Suprapubic skin (tissue), 4 donors: ENCODE measurements at regions not wholly inside any gene's neighbourhood (a gene's known extent, or its start where the extent isn't known, plus 50 kb on each side); places are given as distances from the start of the nearest gene placed in this dataset.

Source experiments
- DNase-seq, 2 donors: peaks; one replicate each; pipeline ENCODE4 v3.0.0-alpha.2; 2019; ENCODE audit warnings: low spot score in 2 of 2
- H3K27ac ChIP-seq: fragments of 200-600 bp; sonication (generic); one replicate; pipeline ENCODE4 v1.5.1; 2019
- H3K27me3 ChIP-seq: fragments of 200-600 bp; sonication (generic); one replicate; pipeline ENCODE4 v1.5.1; 2019
- H3K36me3 ChIP-seq: fragments of 200-600 bp; sonication (generic); one replicate; pipeline ENCODE4 v1.5.1; 2019
- H3K4me1 ChIP-seq: fragments of 200-600 bp; sonication (generic); one replicate; pipeline ENCODE4 v1.5.1; 2019
- H3K4me3 ChIP-seq: fragments of 200-600 bp; sonication (generic); one replicate; pipeline ENCODE4 v1.5.1; 2019; ENCODE audit warnings: mild to moderate bottlenecking
- H3K9me3 ChIP-seq: fragments of 200-600 bp; sonication (generic); one replicate; pipeline ENCODE4 v1.5.1; 2019
- EP300 ChIP-seq: sonication (generic); formaldehyde crosslinking; IDR thresholded peaks from one replicate; pipeline ENCODE4 v1.6.1; 2017; ENCODE audit warnings: antibody characterized with exemption
- POLR2A ChIP-seq, 2 donors: fragments of 450-650 bp; IDR thresholded peaks; one replicate each; pipeline ENCODE4 v1.6.1; 2017; ENCODE audit warnings: antibody characterized with exemption in 2 of 2, mild to moderate bottlenecking in 2 of 2, moderate library complexity in 2 of 2
- POLR2AphosphoS5 ChIP-seq, 3 donors: sonication (generic); formaldehyde crosslinking; IDR thresholded peaks; one replicate each; pipeline ENCODE4 v1.6.1; 2017; ENCODE audit warnings: antibody characterized with exemption in 3 of 3
- whole genome bisulfite sequencing: methylation state at CpG from one replicate; pipeline ENCODE4 v1.1.5; 2018; 5-methylcytosine and 5-hydroxymethylcytosine counted together
- TF ChIP-seq, protein P1 (sequence below), 2 donors: fragments of 200-600 bp in 1 of 2; fragments of 450-650 bp in 1 of 2; sonication (generic) in 1 of 2; IDR thresholded peaks; one replicate each; pipeline ENCODE4 v1.5.1; 2016 to 2019; ENCODE audit warnings: antibody characterized with exemption in 2 of 2, mild to moderate bottlenecking in 1 of 2, moderate library complexity in 1 of 2

DNA sequence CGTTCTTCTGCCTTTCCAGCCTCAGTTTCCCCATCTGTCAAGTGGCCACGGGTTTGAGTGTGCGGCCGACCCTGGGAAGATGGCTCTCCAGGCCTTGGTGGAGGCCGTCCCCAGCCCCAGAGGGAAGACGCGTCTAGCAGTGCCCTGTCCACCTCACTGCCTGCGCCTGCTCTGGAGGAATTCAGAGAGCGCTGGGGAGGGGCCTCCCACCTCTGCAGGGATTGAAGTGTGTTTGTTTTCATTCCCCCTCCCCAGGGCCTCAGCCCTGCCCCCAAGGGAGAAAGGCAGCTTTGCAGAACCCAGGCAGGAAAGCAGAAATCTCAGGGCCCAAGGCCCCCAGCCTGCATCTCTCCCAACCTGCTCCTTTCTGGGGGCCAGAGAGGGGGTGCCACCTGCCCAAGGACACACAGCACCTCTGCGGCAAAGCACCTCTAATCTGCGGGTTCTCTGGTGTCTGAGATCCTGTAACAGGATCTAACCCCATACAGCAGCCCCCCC lies 91.0 kb downstream of the MICALL2 start:
- peaks cover 6% of the 10 kb centered on the region for H3K9me3 ChIP-seq
- WGBS = 50% methylated on average over 2 of the region's 11 CpGs
- no peaks in the 10 kb centered on the region for H3K36me3 ChIP-seq
- no peak overlapping the region for H3K4me3 ChIP-seq
- no peak for DNase-seq
- H3K4me1 ChIP-seq = peaks cover 10% of the 10 kb centered on the region
- H3K27me3 ChIP-seq = peaks cover 92% of the 10 kb centered on the region
- no peak overlapping the region for H3K27ac ChIP-seq
- TF ChIP-seq POLR2AphosphoS5 (IDR thresholded peaks at IDR 0.05) (no peak), POLR2A (IDR thresholded peaks at IDR 0.05) (no peak), EP300 (no peak)
- TF ChIP-seq, protein P1, sequence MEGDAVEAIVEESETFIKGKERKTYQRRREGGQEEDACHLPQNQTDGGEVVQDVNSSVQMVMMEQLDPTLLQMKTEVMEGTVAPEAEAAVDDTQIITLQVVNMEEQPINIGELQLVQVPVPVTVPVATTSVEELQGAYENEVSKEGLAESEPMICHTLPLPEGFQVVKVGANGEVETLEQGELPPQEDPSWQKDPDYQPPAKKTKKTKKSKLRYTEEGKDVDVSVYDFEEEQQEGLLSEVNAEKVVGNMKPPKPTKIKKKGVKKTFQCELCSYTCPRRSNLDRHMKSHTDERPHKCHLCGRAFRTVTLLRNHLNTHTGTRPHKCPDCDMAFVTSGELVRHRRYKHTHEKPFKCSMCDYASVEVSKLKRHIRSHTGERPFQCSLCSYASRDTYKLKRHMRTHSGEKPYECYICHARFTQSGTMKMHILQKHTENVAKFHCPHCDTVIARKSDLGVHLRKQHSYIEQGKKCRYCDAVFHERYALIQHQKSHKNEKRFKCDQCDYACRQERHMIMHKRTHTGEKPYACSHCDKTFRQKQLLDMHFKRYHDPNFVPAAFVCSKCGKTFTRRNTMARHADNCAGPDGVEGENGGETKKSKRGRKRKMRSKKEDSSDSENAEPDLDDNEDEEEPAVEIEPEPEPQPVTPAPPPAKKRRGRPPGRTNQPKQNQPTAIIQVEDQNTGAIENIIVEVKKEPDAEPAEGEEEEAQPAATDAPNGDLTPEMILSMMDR (IDR thresholded peaks at IDR 0.05) = no peak

DNA sequence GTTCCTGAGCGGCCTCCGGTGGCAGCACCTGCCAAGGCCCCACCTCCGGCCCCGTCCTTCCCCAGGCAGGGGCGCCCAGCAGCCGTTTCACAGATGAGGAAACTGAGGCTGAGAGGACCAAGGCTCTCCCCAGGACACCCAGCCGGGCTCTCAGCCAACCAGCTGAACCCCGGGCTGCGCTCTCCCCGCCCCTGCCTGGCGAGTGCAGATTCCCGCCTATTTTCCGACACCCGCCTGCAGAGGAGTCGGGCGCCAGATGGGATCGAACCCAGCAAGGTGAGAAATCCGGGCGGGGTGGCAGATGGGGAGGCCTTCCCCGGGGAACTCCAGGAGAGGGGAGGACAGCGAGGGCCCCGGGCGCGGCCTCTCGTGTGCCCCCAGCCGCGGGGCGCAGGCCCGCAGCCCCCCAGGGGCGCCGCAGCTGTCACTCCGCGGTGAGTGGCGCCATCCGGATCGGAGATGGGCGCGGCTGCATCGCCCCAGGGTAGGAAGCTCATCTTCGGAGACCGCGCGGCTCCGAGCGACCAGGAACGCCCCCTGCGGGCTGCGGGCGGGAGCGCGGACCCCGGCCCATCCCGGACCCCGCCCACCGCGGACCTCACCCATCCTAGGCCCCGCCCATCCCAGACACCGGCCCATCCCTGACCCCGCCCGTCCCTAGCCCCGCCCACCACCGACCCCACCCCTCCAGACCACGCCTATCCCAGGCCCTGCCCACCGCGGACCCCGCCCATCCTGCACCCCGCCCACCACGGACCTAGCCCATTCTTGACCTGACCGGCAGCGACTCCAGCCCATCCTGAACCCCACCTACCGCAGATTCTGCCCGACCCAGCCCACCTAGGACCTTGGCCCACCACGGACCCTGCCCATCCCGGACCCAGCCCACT lies 90.3 kb downstream of the MICALL2 start:
- peaks cover 10% of the 10 kb centered on the region for H3K4me1 ChIP-seq
- H3K9me3 ChIP-seq = peaks cover 6% of the 10 kb centered on the region
- DNase-seq = no peak
- WGBS = 15% methylated on average over 5 of the region's 74 CpGs
- no peak overlapping the region for H3K4me3 ChIP-seq
- H3K36me3 ChIP-seq = no peaks in the 10 kb centered on the region
- no peak overlapping the region for H3K27ac ChIP-seq
- H3K27me3 ChIP-seq = peaks cover 96% of the 10 kb centered on the region
- TF ChIP-seq, protein P1 (IDR thresholded peaks at IDR 0.05) = peak in 1 of 2 donors; percentile 11
- TF ChIP-seq EP300 = no peak

DNA sequence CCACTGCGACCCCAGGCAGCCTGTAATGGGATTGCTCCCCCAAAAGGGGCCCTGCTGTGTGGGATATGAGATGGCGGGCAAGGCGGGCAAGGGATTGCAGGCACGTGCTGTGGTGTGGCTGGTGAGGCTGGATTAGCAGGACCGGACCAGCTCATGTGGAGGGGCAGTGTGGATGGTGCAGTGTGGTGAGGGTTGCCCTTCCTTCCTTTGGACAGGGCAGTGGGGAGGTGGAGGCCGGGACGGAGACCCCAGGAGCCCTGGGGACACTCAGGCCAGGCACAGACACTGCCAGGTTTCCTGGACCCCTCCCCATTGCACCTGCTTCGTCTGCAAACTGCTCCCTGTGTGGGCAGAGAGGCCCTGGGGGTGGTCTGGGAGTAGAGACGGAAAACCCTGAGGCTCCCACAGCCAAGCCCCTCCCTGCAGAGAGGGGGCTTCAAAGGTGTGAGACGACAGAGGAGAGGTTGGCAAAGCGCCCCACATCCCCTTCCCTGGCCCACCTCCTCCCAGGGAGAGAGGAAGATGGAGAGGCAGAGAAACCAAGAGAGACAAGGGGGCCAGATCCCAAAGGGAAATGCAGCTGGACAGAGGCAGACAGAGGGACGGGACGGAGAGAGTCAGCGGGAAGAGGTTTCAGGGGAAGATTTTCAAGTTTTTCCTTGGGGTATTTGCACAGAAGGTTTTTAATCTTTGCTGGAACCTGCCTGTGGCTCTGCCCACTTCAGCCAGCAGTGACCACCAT lies 89.2 kb downstream of the MICALL2 start:
- TF ChIP-seq EP300 = no peak
- TF ChIP-seq, protein P1 (IDR thresholded peaks at IDR 0.05) = no peak
- TF ChIP-seq POLR2A (IDR thresholded peaks at IDR 0.05) = no peak
- no peak for TF ChIP-seq POLR2AphosphoS5 (IDR thresholded peaks at IDR 0.05)
- DNase-seq = no peak
- WGBS = 23% methylated on average over 9 of the region's 14 CpGs
- H3K4me3 ChIP-seq = no peak overlapping the region
- peaks cover 6% of the 10 kb centered on the region for H3K9me3 ChIP-seq
- H3K4me1 ChIP-seq = peaks cover 10% of the 10 kb centered on the region
- H3K27me3 ChIP-seq = peaks cover 85% of the 10 kb centered on the region
- no peaks in the 10 kb centered on the region for H3K36me3 ChIP-seq
- H3K27ac ChIP-seq = no peak overlapping the region

DNA sequence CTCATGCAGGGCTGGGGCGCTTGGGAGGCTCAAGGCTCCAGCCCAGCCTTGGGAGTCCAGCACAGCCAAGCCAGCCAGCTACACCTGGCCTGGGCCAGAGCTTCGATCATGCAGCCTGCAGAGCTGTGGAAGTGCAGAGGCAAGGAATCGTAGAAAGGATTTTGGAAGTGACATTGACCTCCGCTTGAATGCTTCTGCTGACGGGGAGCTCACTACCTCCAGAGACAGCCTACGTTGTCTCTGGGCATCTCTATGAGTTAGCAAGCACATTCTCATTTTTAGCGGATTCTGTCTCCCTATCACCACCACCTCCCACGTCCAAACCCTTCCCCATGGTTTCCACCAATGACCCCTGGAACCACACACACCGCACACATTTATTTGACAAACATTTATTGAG lies 88.5 kb downstream of the MICALL2 start:
- H3K4me1 ChIP-seq = peaks cover 10% of the 10 kb centered on the region
- no peaks in the 10 kb centered on the region for H3K36me3 ChIP-seq
- H3K27ac ChIP-seq = no peak overlapping the region
- H3K4me3 ChIP-seq = no peak overlapping the region
- 83% methylated on average over 7 of the region's 9 CpGs for WGBS
- TF ChIP-seq EP300 = no peak
- TF ChIP-seq, protein P1 (IDR thresholded peaks at IDR 0.05) = no peak
- TF ChIP-seq POLR2AphosphoS5 (IDR thresholded peaks at IDR 0.05) = no peak
- TF ChIP-seq POLR2A (IDR thresholded peaks at IDR 0.05) = no peak
- peaks cover 5% of the 10 kb centered on the region for H3K9me3 ChIP-seq
- H3K27me3 ChIP-seq = peaks cover 85% of the 10 kb centered on the region
- no peak for DNase-seq

DNA sequence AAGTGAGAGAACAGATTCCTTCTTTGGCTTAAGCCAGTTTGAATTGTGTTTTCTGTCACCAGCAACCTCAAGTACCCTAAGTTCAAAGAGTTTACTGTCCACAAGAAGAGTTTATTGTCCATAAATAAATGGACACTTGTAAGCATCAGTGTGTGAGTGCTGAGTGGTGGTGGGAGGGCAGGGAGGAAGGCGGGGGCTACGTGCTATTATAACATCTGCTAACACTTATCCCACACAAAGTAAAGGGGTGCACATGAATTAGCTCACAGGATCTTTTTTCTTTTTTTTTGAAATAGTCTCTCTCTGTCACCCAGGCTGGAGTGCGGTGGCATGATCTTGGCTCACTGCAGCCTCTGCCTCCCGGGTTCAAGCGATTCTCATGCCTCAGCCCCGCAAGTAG lies 87.2 kb downstream of the MICALL2 start:
- Histone ChIP-seq H3K27me3 (peaks cover 84% of the 10 kb centered on the region), H3K27ac (no peak overlapping the region), H3K4me1 (peaks cover 10% of the 10 kb centered on the region), H3K4me3 (no peak overlapping the region), H3K36me3 (no peaks in the 10 kb centered on the region), H3K9me3 (no peaks in the 10 kb centered on the region)
- TF ChIP-seq, protein P1 (IDR thresholded peaks at IDR 0.05) = no peak
- TF ChIP-seq POLR2AphosphoS5 (IDR thresholded peaks at IDR 0.05) (no peak), POLR2A (IDR thresholded peaks at IDR 0.05) (no peak), EP300 (no peak)
- DNase-seq = no peak
- 42% methylated on average over 6 of the region's 6 CpGs for WGBS
